ENCODE measurements at regions not wholly inside any gene's neighbourhood (a gene's known extent, or its start where the extent isn't known, plus 50 kb on each side); places are given as distances from the start of the nearest gene placed in this dataset.

GRCh38 chr17:45664921-45665320 lies 119.2 kb upstream of the CRHR1 start:
- TF ChIP-seq, protein P1, sequence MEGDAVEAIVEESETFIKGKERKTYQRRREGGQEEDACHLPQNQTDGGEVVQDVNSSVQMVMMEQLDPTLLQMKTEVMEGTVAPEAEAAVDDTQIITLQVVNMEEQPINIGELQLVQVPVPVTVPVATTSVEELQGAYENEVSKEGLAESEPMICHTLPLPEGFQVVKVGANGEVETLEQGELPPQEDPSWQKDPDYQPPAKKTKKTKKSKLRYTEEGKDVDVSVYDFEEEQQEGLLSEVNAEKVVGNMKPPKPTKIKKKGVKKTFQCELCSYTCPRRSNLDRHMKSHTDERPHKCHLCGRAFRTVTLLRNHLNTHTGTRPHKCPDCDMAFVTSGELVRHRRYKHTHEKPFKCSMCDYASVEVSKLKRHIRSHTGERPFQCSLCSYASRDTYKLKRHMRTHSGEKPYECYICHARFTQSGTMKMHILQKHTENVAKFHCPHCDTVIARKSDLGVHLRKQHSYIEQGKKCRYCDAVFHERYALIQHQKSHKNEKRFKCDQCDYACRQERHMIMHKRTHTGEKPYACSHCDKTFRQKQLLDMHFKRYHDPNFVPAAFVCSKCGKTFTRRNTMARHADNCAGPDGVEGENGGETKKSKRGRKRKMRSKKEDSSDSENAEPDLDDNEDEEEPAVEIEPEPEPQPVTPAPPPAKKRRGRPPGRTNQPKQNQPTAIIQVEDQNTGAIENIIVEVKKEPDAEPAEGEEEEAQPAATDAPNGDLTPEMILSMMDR (IDR thresholded peaks at IDR 0.05), result no peak
- TF ChIP-seq POLR2A (IDR thresholded peaks at IDR 0.05), result no peak
